ENCODE measurements at regions not wholly inside any gene's neighbourhood (a gene's known extent, or its start where the extent isn't known, plus 50 kb on each side); places are given as distances from the start of the nearest gene placed in this dataset.

DNA sequence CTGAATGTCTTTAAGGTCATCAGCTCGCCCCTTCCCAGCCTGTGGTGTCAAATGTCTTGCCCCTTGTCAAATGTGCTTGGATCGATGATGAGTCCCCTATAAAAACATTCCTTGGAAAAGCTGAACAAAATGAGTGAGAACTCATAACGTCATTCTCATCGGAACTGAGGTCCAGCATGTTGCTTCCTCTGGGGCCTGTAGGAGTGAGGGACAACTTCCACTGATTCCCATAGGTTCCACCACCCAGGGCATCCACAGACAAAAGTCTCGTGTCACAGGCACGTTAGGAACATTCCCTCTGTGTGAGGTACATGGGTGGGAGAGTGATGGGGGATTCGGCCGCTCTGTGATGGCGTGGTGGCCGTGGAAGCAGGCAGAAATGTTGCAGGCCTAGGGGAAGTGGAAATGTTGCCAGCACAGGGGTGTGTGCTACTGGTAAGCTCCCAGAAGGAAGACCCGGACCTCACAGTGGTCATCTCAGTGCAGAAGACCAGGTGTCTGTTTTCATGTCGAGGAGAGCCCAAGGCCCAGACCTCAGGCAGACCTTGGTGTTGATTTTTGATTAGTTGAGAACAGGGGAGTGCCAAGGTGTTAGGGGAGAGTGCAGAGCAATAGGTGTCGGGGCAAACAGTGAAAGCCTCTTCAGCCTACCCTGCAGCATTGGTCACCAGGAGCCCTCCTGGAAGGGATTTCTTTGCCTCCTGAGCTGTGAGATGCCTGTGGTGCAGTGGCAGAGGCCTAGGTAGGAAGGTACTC lies 96.8 kb downstream of the SNRPN start:
- DNase-seq: no peak

DNA sequence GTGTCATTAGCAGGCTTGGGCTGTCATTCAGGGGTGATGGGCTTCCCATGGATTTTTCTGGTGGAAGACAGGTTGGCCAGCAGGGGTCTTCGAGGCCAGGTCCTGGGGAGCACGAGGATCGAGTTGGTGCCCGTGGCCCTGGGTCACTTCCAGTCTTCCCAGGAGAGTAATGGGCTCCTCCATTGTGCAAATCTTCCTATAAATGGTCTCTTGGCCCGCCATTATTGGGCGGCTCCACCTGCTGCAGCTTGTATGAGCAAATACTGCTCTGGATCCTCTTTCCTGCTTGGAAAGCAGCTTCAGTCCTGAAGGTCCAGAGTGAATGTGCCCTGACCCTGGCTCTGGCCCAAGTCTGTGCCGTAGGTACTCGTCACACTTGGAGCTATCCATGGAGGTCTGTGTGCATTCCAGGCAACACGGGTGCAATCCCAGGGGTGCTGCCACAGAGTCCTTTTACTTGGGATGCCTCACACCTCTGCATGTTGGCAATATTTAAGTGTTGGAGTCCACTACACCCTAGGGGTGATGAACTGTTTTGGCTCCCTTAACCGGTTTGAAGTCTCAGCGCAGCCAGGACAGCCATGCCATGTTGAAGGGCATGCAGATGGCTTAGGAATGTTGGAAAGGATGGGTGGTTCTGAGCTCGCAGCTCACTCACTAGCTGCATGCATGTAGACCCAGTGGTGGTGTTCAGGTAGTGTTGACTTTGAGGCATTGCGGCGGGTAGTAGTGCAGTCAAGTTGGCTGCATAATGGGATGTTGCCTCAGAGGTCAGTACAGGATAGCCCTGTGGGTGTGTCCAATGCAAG lies 97.6 kb downstream of the SNRPN start:
- DNase-seq: no peak

DNA sequence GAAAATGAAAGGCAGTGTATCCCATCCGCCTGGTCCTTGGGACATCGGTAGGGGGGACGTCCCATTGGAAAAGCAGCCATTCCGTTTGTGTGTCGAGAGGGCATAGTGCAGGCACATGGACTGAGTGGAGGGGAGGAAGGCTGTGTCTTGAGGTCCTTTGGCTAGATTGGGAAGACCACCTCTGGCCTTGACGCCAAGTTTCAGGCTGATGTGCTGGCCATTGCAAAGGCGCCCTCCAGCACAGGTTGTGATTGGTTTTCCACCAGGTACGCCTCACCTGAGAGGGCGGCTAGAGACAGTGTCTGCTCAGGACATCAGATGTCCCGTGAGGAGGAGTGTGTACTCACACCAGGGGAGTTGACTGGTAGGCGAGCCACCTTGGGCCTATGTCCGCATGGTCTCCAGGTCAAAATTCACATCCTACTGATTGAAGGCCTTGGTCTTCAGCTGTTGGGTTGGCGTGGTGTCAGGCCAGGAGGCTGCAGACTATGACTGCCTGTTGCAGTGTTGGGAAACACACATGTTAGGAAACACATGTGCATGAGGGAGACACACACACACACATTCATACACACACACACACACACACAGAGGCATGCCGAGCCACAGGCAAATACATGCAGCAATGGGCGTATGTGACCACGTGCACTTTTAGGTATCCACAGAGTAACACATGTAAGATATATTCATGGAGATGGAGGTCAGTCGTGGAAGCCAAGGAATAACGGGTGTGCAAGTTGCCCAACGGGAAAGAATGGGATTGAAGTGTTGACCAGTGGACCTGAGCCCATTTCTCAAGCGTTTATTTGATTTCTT lies 98.4 kb downstream of the SNRPN start:
- no peak for DNase-seq

DNA sequence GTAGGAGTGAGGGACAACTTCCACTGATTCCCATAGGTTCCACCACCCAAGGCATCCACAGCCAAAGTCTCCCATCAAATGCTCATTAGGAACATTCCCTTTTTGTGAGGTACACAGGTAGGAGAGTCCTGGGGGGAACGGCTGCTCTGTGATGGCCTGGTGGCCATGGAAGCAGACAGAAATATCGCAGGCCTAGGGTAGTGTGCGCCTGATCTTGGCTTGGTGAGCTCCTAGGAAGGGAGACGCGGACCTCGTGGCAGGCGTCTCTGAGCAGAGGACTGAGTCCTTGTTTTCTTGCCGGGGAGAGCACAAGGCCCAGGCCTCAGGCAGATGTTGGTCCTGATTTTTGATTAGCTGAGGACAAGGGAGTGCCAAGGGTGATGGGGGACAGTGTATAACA lies 99.5 kb downstream of the SNRPN start:
- no peak for DNase-seq

DNA sequence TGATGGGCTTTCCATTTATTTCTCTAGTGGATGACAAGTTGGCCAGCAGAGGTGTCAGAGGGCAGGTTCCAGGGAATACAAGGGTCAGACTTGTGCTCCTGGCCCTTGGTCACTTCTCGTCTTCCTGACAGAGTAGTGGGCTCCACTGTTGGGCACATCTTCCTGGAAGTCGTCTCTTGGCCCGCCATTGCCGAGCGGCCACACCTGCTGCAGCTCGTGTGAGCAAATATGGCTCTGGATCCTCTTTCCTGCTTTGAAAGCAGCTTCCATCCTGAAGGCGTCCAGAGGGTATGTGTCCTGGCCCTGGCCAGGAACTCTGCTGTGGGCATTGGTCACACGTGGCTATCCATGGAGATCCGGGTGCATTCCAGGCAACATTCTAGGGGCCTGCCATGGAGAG lies 100.2 kb downstream of the SNRPN start:
- no peak for DNase-seq

DNA sequence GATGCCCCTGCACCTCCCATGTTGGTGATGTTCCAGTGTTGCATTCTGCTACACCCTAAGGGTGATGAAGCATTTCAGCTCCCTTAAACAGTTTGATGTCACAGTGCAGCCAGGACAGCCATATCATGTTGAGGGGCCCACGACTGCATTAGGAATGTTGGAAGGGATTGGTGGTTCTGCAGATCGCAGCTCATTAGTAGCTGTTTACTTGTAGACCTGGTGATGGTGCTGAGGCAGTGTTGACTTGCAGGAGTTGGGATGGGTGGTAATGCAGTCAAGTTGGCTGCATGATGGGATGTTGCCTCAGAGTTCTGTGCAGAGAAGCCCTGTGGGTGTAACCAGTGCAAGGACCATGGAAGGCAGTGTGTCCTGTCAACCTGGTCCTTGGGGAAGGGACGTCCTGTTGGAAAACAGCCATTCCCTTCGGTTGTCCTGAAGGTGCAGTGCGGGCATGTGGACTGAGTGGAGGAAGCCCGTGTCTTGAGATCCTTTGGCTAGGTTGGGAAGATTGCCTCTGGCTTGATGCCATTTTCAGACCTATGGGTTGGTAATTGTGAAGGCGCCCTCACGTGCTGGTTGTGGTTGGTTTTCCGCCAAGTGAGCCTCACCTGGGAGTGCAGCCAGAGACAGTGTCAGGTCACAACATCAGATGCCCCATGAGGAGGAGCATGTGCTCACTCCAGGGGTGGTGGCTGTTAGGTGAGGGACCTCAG lies 100.7 kb downstream of the SNRPN start:
- no peak for DNase-seq

DNA sequence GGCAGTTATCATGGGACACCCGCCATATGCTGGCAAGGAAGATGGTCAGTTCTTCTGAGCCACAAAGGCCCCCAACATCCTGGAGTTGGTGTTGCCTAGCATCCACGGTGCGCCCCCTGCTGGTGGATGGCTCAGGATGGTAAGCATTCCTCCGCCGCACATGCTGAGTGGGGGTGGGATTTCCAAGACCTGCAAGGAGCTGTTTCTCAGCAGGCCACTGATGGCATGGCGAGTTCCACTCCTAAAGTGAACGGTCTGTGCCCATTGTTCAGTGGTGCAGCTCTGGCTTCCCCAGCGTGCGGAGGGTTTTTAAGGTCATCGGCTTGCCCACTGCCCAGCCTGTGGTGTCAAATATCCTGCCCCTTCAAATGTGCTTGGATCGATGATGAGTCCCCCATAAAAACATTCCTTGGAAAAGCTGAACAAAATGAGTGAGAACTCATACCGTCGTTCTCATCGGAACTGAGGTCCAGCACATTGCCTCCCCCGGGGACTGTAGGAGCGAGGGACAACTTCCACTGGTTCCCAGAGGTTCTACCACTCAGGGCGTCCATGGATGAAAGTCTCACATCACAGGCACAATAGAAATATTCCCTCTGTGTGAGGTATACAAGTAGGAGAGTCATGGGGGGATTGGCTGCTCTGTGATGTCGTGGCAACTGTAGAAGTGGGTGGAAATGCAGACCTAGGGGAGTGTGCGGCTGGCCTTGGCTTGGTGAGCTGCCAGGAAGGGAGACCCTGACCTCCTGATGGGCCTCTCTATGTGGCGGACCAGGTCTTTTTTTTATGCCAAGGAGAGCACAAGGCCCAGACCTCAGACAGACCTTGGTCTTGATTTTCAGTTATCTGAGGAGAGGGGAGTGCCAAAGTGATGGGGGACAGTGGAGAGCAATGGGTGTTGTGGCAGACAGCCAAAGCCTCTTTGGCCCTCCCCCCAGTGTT lies 102.0 kb downstream of the SNRPN start:
- no peak for DNase-seq

DNA sequence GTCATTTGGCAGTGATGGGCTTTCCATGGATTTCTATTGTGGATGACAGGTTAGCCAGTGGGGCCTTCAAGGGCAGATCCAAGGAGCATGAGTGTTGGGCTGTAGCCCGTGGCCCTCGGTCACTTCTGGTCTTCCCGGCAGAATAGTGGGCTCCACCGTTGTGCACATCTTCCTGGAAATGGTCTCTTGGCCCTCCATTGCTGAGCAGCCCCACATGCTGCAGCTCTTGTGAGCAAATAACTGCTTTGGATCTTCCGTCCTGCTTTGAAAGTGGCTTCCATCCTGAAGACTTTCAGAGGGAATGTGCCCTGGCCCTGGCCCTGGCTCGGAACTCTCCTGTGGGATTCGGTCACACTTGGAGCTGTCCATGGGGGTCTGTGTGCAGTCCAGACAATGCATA lies 102.8 kb downstream of the SNRPN start:
- no peak for DNase-seq

DNA sequence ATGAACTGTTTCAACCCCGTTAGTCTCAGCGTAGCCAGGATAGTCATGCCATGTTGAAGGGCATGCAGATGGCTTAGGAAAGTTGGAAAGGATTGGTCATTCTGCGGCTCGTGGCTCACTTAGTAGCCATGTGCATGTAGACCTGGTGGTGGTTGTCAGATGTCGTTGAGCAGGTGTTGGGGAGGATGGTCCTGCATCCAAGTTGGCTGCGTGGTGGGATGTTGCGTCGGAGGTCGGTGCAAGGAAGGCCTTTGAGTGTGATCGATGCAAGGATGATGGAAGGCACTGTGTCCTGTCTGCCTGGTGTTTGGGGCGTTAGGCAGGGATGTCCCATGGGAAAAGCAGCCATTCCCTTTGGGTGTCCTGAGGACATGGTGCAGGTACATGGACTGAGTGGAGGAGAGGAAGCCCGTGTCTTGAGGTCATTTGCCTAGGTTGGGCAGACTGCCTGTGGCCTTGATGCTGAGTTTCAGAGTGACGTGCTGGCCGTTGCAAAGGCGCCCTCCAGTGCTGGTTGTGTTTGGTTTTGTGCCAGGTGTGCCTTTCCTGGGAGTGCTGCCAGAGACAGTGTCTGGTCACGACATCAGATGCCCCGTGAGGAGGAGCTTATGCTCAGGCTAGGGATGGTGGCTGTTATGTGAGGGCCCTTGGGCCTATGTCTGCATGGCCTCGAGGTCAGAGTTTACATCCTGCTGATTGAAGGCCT lies 103.4 kb downstream of the SNRPN start:
- no peak for DNase-seq

DNA sequence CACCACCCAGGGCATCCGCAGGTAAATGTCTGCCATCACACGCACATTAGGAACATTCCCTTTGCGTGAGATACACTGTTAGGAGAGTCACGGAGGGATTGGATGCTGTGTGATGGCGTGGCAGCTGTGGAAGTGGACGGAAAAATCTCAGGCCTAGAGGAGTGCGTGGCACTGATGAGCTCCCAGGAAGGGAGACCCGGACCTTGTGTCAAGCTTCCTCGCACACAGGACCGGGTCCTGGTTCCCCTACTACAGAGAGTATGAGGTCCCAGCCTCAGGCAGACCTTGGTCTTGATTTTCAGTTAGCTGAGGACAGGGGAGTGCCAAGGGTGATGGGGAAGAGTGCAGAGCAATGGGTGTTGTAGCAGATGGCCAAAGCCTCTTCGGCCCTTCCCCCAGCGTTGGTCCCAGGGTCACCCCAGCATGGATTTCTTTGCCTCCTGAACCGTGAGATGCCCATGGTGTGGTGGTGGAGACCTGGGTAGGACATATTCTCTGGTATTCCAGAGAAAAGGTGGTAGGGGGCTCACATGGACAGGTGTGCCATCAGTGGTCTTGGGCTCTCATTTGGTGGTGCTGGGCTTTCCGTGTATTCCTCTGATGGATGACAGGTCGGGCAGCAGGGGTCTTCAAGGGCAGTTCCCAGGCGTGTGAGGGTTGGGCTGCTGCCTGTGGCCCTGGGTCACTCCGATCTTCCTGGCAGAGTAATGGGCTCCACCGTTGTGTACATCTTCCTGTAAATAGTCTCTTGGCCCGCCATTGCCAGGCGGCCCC lies 105.1 kb downstream of the SNRPN start:
- DNase-seq: no peak

DNA sequence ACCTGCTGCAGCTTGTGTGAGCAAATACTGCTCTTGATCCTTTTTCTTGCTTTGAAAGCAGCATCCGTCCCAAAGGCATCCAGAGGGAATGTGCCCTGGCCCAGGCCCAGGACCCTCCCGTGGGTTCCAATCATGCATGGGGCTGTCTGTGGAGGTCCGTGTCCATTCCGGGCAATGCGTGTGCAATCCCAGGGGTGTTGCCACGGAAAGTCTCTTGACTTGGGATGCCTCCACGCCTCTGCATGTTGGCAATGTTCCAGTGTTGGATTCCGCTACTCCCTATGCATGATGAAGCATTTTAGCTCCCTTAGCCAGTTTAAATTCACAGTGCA lies 105.7 kb downstream of the SNRPN start:
- DNase-seq: no peak

DNA sequence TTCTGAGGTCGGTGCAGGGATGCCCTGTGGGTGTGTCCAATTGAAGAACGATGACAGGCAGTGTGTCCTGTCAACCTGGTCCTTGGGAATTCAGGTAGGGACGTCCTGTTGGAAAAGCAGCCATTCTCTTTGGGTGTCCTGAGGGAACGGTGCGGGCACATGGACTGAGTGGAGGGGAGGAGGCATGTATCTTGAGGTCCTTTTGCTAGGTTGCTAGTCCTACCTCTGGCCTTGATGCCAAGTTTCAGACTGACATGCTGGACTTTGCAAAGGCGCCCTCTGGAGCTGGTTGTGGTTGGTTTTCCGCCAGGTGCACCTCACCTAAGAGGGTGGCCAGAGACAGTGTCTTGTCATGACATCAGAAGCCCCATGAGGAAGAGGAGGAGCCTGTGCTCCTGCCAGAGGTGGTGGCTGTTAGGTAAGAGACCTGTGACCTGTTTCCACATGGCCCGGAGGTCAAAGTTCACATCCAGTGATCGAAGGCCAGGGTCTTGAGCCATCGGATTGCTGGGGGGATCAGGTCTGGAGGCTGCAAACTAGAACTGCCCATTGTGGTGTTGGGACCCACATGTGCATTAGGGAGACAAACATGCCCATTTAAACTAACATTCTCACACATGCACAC lies 106.3 kb downstream of the SNRPN start:
- DNase-seq: no peak

DNA sequence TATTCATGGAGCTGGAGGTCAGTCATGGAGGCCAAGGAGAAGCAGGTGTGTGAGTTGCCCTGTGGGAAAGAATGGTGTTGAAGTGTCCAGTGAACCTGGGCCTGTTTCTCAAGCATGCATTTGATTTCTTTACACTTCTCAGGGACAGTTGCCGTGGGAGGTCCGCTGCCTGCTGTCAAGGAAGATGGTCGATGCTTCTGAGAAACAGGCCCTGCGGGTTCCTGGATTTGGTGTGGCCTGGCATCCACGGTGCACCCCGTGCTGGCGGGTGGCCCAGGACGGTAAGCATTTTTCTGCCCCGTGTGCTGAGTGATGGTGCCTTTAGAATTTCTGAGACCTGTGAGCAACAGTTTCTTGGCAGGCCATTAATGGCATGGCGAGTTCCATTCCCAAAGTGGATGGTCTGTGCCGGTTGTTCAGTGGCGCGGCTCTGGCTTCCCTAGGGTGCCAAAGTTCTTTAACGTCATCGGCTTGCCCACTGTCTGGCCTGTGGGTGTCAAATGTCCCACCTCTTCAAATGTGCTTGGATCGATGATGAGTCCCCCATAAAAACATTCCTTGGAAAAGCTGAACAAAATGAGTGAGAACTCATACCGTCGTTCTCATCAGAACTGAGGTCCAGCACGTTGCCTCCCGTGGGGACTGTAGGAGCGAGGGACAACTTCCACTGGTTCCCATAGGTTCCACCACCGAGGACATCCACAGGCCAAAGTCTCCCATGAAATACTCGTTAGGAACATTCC lies 107.2 kb downstream of the SNRPN start:
- DNase-seq: no peak

DNA sequence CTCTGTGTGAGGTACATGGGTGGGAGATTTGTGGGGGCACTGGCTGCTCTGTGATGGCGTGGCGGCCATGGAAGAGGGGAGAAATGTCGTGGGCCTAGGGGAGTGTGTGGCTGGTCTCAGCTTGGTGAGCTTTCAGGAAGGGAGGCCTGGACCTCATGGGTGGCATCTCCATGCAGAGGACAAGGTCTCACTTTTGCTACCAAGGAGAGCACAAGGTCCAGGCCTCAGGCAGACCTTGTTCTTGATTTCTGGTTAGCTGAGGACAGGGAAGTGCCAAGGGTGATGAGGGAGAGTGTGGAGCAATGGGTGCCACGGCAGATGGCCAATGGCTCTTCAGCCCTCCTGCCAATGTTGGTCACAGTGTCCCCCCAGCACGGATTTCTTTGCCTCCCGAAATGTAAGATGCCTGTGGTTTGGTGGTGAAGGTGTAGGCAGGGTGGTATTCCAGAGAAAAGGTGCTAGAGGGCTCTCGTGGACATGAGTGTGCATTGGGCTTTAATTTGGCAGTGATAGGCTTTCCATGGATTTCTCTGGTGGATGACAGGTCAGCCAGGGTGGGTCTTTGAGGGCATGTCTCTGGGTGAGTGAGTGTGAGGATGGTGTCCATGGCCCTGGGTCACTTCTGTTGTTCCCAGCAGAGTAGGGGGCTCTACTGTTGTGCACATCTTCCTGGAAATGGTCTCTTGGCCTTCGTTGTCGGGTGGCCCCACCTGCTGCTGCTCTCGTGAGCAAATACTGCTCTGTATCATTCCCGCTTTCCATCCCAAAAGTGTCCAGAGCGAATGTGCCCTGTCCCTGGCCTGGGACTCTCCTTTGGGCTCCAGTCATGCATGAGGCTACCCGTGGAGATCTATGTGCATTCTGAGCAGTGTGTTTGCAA lies 108.0 kb downstream of the SNRPN start:
- no peak for DNase-seq

DNA sequence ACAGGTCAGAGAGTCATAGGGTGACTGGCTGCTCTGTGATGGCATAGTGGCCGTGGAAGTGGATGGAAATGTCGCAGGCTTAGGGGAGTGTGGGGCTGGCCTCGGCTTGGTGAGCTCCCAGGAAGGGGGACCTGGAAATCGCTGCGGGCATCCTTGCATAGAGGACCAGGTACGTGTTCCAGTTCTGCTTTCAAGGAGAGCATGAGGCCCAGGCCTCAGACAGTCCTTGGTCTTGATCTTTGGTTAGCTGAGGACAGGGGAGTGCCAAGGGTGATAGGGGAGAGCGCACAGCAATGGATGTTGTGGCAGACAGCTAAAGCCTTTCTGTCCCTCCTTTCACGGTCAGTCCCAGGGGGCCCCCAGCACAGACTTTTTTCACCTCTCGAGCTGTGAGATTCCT lies 110.5 kb downstream of the SNRPN start:
- DNase-seq: no peak

DNA sequence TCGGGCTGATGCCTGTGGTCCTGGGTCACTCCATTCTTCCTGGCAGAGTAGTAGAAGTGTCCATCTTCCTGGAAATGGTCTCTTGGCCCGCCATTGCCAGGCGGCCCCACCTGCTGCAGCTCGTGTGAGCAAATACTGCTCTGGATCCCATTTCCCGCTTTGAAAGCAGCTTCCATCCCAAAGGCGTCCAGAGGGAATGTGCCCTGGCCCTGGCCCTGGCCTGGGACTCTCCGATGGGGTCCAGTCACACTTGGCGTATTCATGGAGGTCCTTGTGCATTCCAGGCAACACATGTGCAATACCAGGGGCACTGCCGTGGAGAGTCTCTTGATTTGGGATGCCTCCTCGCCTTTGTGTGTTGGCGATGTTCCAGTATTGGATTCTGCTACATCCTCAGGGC lies 111.1 kb downstream of the SNRPN start:
- no peak for DNase-seq

DNA sequence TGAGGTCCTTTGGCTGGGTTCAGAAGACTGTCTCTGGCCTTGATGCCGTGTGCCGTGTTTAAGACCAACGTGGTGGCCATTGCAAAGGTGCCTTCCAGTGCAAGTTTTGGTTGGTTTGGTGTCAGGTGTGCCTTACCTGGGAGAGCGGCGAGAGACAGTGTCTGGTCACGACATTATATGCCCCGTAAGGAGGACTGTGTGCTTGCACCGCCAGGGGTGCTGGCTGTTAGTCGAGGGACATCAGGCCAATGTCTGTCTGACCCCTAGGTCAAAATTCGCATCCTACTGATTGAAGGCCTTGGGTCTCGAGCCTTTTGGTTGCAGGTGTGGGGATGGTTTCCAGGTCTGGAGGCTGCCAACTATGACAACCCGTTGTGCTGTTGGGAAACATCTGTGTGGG lies 111.9 kb downstream of the SNRPN start:
- no peak for DNase-seq

DNA sequence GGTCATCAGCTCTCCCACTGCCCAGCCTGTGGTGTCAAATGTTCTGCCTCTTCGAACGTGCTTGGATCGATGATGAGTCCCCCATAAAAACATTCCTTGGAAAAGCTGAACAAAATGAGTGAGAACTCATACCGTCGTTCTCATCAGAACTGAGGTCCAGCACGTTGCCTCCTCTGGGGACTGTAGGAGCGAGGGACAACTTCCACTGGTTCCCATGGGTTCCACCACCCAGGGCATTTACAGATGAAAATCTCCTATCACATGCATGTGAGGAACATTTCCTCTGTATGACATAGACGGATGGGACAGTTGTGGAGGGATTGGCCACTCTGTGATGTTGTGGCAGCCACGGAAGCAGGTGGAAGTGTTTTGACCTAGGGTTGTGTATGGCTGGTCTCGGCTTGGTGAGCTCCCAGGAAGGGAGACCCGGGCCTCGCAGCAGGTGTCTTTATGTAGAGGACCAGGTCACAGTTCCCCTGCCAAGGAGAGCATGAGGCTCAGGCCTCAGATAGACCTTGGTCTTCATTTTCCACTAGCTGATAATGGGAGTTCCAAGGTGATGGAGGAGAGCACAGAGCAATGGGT lies 113.0 kb downstream of the SNRPN start:
- no peak for DNase-seq
